ENCODE measurements at regions not wholly inside any gene's neighbourhood (a gene's known extent, or its start where the extent isn't known, plus 50 kb on each side); places are given as distances from the start of the nearest gene placed in this dataset.

GRCh38 chr10:118495499-118495898 lies 99.9 kb downstream of the PRLHR start:
- ATAC-seq, result peak; percentile 55
- TF ChIP-seq MCM7 (IDR thresholded peaks at IDR 0.05), result no peak
- TF ChIP-seq, protein P1, sequence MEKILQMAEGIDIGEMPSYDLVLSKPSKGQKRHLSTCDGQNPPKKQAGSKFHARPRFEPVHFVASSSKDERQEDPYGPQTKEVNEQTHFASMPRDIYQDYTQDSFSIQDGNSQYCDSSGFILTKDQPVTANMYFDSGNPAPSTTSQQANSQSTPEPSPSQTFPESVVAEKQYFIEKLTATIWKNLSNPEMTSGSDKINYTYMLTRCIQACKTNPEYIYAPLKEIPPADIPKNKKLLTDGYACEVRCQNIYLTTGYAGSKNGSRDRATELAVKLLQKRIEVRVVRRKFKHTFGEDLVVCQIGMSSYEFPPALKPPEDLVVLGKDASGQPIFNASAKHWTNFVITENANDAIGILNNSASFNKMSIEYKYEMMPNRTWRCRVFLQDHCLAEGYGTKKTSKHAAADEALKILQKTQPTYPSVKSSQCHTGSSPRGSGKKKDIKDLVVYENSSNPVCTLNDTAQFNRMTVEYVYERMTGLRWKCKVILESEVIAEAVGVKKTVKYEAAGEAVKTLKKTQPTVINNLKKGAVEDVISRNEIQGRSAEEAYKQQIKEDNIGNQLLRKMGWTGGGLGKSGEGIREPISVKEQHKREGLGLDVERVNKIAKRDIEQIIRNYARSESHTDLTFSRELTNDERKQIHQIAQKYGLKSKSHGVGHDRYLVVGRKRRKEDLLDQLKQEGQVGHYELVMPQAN (IDR thresholded peaks at IDR 0.05; ENCODE audit: borderline replicate concordance), result no peak
- TF ChIP-seq HOMEZ (CRISPR knock-in tag; IDR thresholded peaks at IDR 0.05), result no peak
- TF ChIP-seq, protein P2, sequence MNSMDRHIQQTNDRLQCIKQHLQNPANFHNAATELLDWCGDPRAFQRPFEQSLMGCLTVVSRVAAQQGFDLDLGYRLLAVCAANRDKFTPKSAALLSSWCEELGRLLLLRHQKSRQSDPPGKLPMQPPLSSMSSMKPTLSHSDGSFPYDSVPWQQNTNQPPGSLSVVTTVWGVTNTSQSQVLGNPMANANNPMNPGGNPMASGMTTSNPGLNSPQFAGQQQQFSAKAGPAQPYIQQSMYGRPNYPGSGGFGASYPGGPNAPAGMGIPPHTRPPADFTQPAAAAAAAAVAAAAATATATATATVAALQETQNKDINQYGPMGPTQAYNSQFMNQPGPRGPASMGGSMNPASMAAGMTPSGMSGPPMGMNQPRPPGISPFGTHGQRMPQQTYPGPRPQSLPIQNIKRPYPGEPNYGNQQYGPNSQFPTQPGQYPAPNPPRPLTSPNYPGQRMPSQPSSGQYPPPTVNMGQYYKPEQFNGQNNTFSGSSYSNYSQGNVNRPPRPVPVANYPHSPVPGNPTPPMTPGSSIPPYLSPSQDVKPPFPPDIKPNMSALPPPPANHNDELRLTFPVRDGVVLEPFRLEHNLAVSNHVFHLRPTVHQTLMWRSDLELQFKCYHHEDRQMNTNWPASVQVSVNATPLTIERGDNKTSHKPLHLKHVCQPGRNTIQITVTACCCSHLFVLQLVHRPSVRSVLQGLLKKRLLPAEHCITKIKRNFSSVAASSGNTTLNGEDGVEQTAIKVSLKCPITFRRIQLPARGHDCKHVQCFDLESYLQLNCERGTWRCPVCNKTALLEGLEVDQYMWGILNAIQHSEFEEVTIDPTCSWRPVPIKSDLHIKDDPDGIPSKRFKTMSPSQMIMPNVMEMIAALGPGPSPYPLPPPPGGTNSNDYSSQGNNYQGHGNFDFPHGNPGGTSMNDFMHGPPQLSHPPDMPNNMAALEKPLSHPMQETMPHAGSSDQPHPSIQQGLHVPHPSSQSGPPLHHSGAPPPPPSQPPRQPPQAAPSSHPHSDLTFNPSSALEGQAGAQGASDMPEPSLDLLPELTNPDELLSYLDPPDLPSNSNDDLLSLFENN (IDR thresholded peaks at IDR 0.05; ENCODE audit: low read depth in 2 of 2, low read length in 2 of 2), result no peak
- TF ChIP-seq ZNF280B (CRISPR knock-in tag; IDR thresholded peaks at IDR 0.05), result no peak
- TF ChIP-seq PTRF (tag; IDR thresholded peaks at IDR 0.05), result no peak
- TF ChIP-seq DMBX1 (CRISPR knock-in tag; IDR thresholded peaks at IDR 0.05; ENCODE audit: borderline replicate concordance), result peak; percentile 64
- no peak for TF ChIP-seq RFX5 (IDR thresholded peaks at IDR 0.05; ENCODE audit: low read depth, low read length)
- no peak for TF ChIP-seq TRIM28 (IDR thresholded peaks at IDR 0.05)
- TF ChIP-seq, protein P3, sequence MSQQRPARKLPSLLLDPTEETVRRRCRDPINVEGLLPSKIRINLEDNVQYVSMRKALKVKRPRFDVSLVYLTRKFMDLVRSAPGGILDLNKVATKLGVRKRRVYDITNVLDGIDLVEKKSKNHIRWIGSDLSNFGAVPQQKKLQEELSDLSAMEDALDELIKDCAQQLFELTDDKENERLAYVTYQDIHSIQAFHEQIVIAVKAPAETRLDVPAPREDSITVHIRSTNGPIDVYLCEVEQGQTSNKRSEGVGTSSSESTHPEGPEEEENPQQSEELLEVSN (IDR thresholded peaks at IDR 0.05; ENCODE audit: borderline replicate concordance in 1 of 2, extremely low read depth in 1 of 2, insufficient read depth in 1 of 2, insufficient read length in 1 of 2, low read depth in 1 of 2, low read length in 1 of 2, poor library complexity in 1 of 2, severe bottlenecking in 1 of 2), result peak in 1 of 2 experiments; percentile 49
- TF ChIP-seq ZNF316 (IDR thresholded peaks at IDR 0.05), result peak; percentile 73
- TF ChIP-seq STAT5A (IDR thresholded peaks at IDR 0.05; ENCODE audit: borderline replicate concordance, low read length), result no peak

More at GRCh38 chr10:118495499-118495898, 99.9 kb downstream of the PRLHR start:
- no peaks in the 10 kb centered on the region for H3K36me3 ChIP-seq (ENCODE audit: control insufficient read depth, insufficient read depth, low read length)
- ChIA-PET CTCF (ENCODE audit: low intra/inter-chr PET ratio) (no interaction called here), POLR2A (interaction anchor here (0.6 kb wide), 1 partner anchor 602 kb away, joined by 4 read pairs; no protein-coding TSS in a partner anchor)
- H3K4me1 ChIP-seq (replicated peaks in 1 of 2; ENCODE audit: control insufficient read depth in 2 of 2, insufficient read depth in 2 of 2, low read length in 2 of 2), result peaks cover 0 to 14% of the 10 kb centered on the region in 2 experiments; a peak in 4 of 5 replicates
- peak overlapping the region; percentile 32; the same call in 1 of the 2 replicates for H3K4me2 ChIP-seq (ENCODE audit: insufficient read depth, low read length)
- no peaks in the 10 kb centered on the region for H4K20me1 ChIP-seq (replicated peaks; ENCODE audit: control insufficient read depth, insufficient read depth, low read length)
- DNase-seq (ENCODE audit: extremely low read depth in 1 of 4, low spot score in 3 of 4) (peak in 2 of 4 experiments; percentile 28 to 60), FAIRE-seq (peak; percentile 77)
- no TSS peak for BruUV-seq (replicated peaks)
- peak overlapping the region in 1 of 2 experiments; percentile 38; a peak in 2 of 4 replicates for H3K9ac ChIP-seq (ENCODE audit: insufficient read depth in 1 of 2, low read depth in 2 of 2, low read length in 2 of 2)
- H3K9me3 ChIP-seq (replicated peaks; ENCODE audit: control insufficient read depth, insufficient read depth, low read depth, low read length), result peaks cover 3% of the 10 kb centered on the region; the same call in 1 of the 2 replicates
- H3K9me1 ChIP-seq (ENCODE audit: control insufficient read depth, insufficient read depth, low read length), result no peaks in the 10 kb centered on the region
- peak overlapping the region; percentile 78 for H3K27ac ChIP-seq (ENCODE audit: extremely low read depth, low read depth, low read length)
- intact Hi-C loops (cut with micrococcal nuclease) (no loop called here), in situ Hi-C loops (cut with MboI) (no loop called here)
- H3K79me2 ChIP-seq (ENCODE audit: control insufficient read depth, insufficient read depth, low read length), result no peaks in the 10 kb centered on the region
- H3K4me3 ChIP-seq, result no peak overlapping the region
- no peaks in the 10 kb centered on the region for H3K27me3 ChIP-seq (ENCODE audit: control insufficient read depth in 2 of 2, insufficient read depth in 2 of 2, low read length in 2 of 2)
- peak overlapping the region; percentile 91 for H2AFZ ChIP-seq (ENCODE audit: low read depth, low read length)
- WGBS (ENCODE audit: insufficient coverage, low coverage, missing lambda C conversion rate), result 50% methylated on average over 2 of the region's 2 CpGs

Data from K562 (cell line).